Heart left ventricle (tissue), 13 donors: ENCODE measurements at regions not wholly inside any gene's neighbourhood (a gene's known extent, or its start where the extent isn't known, plus 50 kb on each side); places are given as distances from the start of the nearest gene placed in this dataset.
"Not testable (repeated sequence)": the region's sequence is repeated elsewhere in the genome, so short reads cannot be mapped to it uniquely, and the experiment has no call there.

Source experiments
- POLR2A ChIP-seq, 2 donors: fragments of 450-650 bp; IDR thresholded peaks; one replicate each; pipeline ENCODE4 v1.6.1; 2017; ENCODE audit warnings: antibody characterized with exemption in 2 of 2, mild to moderate bottlenecking in 2 of 2, moderate library complexity in 2 of 2
- TF ChIP-seq, protein P1 (sequence below), 12 donors: fragments of 200-600 bp; sonication (generic) in 4 of 12; IDR thresholded peaks; one replicate each; pipeline versions ENCODE4 v1.5.0 to v1.8.0; 2018 to 2022; ENCODE audit warnings: antibody characterized with exemption in 12 of 12, mild to moderate bottlenecking in 5 of 12
- donor health status: ischemic (EF 13 %, LVEDD 7.1; RV severe dilation, severe dysfunction).
- donor health status: DM: no; HTN: yes; CAD: no.
- donor health status: DM: no; HTN: no; CAD: no.
- donor health status: ischemic (EF 25% LVEDD 6.9; RV normal size, moderate dysfunction).
- donor health status: ischemic (EF 25% LVEDD 5.7; RV mildly dilated, moderate dysfunction).
- donor health status: ischemic (EF 35%, LVEDD 5.7; RV mildly dilated, moderate dysfunction).
- donor health status: nonischemic (EF 11% LVEDD 7.7; RV severe dilation, severe dysfunction).
- donor health status: DM: yes; HTN: yes; CAD: no.
- donor health status: PGD.
- donor health status: ischemic (EF 29% LVEDD 5.4; RV normal size, mild dysfunction).
- donor health status: nonischemic (EF 23%, LVEDD 6.1; RV moderate dilation, normal function).

DNA sequence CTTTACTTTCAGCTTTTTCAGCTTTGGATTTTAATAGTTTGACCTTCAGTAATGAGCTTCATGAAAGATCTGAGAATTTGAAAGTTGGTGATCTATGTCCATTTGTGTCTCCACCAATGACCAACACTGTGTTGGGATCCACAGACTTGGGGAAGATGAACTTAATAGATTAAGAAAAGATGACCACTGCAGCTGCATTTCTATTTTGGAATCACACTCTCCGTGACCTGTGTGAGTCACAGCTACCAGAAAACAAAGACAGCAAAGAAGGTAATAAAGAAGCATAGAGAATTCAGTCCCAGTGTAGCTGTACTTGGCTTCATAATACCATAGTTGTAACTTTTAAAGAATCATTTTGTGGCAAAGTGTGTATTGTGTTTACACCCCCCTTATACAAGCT is 51.4 kb upstream of the PARP4 start:
- TF ChIP-seq, protein P1, sequence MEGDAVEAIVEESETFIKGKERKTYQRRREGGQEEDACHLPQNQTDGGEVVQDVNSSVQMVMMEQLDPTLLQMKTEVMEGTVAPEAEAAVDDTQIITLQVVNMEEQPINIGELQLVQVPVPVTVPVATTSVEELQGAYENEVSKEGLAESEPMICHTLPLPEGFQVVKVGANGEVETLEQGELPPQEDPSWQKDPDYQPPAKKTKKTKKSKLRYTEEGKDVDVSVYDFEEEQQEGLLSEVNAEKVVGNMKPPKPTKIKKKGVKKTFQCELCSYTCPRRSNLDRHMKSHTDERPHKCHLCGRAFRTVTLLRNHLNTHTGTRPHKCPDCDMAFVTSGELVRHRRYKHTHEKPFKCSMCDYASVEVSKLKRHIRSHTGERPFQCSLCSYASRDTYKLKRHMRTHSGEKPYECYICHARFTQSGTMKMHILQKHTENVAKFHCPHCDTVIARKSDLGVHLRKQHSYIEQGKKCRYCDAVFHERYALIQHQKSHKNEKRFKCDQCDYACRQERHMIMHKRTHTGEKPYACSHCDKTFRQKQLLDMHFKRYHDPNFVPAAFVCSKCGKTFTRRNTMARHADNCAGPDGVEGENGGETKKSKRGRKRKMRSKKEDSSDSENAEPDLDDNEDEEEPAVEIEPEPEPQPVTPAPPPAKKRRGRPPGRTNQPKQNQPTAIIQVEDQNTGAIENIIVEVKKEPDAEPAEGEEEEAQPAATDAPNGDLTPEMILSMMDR (IDR thresholded peaks at IDR 0.05) = not testable (repeated sequence)
- not testable (repeated sequence) for TF ChIP-seq POLR2A (IDR thresholded peaks at IDR 0.05)
